Activated CD4-positive, alpha-beta T cell treated with anti-CD3 and anti-CD28 coated beads, Interleukin-2, amount 50 U/mL, for 4 hours (primary cell): ENCODE measurements at regions not wholly inside any gene's neighbourhood (a gene's known extent, or its start where the extent isn't known, plus 50 kb on each side); places are given as distances from the start of the nearest gene placed in this dataset.
"Not testable (repeated sequence)": the region's sequence is repeated elsewhere in the genome, so short reads cannot be mapped to it uniquely, and the experiment has no call there.

Experiments
- DNase-seq, 2 experiments: peaks; one replicate each; pipeline ENCODE4 v3.0.0-alpha.2; 2020

DNA sequence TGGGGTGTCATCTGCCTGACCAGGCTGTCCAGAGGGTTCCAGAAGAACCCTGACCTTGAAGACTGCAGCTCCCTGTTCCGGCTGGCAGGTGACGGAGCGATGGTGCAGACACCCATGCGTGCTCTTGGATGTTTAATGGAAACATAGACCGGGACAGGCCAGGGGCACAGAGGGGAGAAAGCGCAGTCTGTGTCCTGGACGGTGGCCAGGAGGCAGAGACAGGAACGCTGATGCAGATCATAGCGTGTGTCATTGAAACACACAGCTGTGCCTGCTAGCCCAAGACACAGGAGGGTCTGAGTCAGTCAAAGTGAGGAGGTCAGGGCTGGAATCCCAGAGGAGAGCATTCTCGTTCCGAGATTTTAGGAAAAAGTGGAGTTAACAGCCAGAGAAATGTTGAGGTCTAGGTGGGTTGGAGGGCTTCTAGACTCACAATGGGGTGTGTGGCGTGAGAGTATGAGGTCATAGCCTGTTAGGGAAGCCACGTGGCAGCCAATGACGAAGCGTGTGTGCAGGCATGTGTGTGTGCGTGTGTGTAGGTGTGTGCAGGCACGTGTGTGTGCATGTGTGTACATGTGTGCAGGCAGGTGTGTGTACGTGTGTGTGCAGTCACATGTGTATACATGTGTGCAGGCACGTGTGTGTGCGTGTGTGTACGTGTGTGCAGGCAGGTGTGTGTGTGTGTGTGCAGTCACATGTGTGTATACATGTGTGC is 167.0 kb downstream of the ERMARD start:
- DNase-seq: no peak

DNA sequence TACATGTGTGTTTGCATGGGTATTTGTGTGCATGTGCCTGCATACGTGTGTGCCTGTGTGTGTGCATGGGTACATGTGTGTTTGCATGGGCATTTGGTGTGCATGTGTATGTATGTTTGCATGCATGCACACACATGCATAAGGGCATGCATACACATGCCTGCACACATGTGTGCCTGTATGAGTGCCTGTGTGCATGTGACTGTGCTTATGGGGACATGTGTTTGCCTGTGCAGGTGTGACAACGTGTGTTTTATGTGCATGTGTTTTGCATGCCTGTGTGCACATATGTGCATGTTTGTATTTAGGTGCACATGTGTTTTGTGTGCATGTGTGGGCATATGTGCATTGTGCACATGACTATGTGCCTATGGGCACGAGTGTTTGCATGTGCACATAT is 165.7 kb downstream of the ERMARD start:
- DNase-seq: no peak

DNA sequence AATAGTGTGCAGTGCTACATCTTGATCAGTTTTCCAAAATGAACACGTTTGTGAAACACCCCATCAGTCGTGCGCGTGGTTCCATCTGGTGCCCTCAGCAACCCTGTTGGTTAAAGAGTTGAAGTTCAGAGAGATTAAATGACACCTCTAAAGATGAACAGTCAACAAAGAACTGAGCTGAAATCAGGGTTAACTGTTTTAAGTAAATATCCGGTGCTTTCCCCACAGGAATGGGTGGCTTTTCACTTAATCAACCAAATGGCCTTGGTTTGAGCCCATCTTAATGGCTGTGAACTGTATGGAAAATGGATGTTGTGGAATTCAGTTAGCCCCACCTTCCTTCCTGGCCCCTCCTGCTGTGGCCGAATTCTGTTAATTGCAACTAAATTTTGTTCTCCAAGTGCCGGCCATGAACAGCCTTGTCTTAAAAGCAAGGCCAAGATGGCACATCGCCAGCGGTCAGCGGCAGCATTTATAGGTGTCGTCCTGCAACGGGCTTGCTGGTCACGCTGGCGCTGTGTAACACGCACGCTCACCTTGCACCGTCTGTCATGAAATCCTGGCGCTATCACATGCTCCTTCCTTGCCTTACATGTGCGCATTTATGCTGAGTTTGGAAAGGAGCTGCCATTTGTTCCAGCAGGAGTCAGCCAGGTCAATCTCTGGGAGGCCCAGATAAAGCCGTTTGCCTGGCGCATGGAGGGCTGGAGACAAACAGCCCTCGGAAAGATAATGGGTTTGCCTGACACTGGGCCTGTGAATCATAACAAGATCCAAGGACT is 164.5 kb downstream of the ERMARD start:
- DNase-seq: no peak

DNA sequence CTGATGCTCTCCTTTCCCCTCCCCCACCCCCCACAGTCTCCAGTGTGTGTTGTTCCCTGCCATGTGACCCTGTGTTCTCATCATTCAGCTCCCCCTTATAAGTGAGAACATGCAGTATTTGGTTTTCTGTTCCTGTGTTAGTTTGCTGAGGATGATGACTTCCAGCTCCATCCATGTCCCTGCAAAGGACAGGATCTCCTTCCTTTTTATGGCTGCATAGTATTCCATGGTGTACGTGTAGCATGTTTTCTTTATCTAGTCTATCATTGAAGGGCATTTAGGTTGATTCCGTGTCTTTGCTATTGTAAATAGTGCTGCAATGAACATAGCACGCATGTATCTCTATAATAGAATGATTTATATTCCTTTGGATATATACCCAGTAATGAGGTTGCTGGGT is 162.3 kb downstream of the ERMARD start:
- DNase-seq: not testable (repeated sequence)

DNA sequence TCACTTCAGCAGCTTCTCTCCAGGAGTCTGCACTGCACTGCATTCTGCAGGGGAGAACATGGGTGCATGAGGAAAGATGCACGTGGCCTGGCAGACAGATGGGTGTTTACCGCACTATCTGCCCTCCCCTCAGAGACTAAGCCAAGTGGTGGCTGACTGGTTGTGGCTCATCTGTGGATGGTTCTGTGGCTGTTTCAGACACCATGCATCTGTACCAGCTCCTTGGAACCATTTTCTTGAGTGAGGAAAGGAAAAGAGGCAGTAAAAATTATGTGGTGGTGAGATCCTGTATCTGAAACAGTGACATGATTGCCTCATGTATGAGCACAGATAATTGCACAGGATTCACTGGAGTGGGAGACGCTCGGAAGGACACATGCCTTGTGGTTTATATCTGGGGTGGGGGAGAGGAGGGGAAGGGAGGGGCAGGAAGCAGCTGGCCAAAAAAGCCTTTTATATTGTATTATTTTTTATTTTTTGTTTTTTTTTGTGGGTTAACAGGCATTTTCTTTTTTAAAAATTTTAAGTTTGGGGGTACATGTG is 161.7 kb downstream of the ERMARD start:
- no peak for DNase-seq

DNA sequence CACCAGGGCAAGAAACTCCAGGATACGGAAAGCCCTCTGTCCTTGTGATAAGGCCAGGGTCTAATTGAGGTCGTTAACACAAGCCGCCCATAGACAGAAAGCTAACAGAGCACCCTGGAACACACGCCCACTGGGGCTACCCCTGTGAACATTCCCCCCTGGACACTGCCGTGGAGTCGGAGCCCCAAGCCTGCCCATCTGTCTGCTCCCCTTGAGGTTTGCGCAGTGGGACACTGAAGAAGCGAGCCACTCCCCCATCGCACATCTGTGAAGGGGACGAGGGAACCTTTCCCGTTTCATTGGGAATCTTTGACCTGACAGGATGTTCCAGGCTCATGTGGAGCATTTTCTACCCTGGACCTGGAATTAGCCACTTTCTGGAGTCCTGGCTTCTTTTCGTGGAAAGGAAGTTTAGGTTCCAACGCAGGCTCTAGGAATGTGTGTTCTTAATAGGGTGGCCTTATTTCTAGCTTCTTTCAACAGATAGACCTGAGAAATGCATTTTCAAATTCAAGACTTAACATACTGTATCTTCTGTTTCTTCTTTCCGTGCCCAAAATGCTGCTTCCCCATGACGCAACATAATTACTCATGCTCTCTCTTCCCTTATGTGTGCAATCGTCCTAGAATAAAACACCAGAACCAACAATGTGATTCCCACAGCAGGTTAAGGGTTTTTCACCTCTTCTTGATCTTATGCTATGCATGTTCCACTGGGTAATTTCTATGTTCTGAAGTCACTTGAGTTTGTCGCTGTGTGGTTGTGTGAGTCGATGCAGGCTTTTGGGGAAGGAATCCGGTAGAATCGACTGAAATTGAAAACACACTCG is 161.1 kb downstream of the ERMARD start:
- no peak for DNase-seq

DNA sequence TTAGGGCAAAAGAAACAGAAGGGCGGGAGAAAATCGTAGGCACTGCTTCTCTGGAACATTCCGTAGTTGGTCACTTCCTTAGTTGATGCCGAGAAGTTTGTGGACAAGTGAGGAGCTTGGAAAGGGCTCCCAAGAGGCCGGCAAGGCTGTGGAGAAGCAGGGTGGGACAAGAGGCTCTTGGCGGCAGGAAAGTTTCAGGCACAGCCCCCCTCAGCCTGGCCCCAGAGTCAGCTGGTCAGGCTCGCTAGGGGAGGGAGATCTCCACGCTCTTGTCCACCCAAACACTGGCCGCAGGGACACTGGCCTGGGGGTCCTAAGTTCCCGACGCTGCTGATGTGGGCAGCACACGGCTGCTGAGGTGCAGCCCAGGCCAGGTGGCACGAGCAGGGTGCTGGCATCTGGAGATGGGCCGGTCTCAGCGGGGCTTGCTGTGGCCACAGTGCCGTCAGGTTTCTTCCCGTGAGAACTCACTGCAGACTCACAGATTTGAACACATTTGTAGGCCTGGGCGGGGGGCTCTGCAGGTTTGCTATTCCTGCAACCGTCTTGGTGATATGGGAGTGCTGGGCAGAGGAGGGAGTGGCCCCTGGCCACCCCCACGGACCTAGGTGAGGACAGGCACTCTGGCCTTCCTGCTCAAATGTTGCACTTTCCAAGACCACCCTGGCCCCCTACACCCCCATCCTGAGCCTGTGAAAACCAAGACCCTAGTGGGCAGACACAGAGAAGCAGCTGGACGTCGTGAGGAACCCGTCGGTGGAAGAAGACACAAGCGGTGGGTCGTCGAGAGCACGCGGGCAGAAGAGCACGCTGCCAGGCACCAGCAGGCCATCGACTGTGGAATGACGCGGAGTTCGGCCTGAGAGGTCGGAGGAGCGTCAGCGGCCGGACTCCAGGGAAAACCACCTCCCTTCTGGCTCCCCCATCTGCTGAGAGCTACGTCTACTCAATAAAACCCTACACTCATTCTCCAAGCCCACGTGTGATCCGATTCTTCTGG is 160.1 kb downstream of the ERMARD start:
- DNase-seq: no peak

DNA sequence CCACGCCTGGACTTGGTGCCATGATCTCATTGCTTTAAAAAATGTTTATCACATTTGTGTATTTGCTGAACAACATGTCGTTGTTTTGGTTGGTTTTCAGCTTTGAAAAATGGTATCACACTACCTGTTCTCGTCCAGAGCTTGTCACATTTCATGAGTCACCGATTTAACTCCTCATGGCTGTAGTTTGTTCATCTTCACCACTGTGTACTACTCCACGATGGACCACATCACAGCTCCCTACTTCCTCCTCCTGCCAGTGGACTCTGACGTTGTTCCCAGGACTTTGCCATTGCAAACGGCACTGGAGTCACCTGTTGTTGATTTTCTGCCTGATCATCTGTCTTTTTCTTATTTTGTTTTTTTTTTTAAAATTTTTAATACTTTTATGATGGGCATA is 157.7 kb downstream of the ERMARD start:
- DNase-seq: no peak

DNA sequence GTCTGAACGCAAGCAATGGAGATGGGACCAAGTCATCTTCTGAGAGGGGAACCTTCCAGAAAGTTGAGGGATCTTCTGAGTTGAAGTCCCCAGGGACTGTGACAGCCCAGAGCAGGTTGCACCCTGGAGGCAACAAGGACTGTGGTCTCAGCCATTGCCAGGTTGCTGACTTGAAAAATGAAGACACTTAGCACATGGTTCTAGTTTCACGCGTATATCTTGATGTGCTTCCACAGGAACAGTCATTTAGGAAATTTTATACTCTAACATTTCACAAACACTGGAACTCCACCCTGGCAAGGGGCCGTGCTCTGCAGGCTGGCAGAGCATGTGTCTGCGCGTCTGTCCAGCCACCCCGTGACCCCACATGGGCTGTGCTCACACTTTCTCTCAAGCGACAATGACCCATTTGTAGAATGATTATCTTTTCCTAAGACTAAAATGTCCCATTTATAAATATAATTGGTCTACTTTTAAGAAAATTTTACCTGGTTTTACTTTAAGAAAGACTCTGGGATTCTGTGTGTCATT is 157.0 kb downstream of the ERMARD start:
- DNase-seq: no peak

DNA sequence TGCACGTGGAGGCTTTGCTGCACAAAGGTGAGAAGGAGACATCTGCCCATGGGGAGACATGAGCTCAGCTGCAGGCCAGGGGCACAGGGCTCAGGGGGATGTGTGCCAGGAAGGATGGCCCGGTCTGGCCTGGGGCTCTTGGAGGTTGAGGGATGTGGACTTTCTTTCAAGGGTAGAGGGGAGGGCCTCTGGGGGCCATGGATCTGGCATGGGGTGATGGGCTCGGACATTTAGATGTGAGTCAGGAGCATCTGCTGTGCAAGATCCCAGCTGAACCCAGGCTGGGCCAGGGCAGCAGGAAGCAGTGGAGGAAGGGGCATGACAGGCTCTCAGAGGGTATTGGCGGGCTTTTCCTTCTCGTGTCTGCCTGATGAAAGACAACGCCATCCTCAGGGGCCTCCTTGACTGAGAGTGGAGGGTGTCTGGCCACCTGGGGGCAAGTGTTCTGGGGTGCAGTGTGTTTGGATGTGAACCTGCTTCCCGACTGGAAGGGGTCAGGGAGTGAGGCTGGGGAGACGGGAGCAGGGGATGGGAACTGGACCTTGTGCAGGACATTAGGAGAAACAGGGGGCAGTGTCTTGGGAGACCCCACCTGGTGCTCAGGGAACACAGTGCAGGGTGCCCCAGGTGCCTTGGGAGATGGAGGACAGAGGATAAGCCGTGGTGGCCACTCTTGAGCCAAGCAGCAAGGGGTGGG is 156.1 kb downstream of the ERMARD start:
- DNase-seq: no peak

DNA sequence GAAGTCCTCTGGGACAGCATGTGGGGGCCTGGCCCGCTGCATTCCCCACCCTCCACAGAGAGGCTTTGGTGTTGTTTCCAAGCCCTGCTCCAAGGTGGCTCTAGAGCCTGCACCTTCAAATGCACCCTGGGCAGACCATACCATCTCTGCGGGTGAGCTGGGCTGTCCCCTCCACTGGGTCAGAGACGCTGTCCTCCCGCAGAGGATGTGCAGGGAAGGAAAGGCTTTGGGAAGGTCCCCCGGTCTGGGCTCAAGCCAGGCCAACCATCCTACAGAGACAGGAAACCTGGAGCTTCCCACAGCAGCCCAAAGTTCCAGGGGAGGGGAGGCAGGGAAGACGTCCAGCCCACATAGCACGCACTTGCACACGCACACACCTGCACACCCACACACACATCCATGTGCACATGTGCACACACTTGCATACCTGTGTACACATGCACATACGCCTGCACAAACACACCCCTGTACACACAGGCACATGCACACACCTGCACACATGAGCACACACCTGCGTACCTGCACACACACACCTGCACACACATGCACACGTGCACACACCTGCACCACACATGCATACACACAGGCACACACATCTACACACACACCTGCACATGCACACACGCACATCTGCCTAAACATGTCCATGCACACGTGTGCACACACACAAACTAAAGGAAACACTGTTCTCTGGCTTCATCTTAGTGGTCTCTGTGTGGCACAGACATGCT is 155.4 kb downstream of the ERMARD start:
- no peak for DNase-seq

DNA sequence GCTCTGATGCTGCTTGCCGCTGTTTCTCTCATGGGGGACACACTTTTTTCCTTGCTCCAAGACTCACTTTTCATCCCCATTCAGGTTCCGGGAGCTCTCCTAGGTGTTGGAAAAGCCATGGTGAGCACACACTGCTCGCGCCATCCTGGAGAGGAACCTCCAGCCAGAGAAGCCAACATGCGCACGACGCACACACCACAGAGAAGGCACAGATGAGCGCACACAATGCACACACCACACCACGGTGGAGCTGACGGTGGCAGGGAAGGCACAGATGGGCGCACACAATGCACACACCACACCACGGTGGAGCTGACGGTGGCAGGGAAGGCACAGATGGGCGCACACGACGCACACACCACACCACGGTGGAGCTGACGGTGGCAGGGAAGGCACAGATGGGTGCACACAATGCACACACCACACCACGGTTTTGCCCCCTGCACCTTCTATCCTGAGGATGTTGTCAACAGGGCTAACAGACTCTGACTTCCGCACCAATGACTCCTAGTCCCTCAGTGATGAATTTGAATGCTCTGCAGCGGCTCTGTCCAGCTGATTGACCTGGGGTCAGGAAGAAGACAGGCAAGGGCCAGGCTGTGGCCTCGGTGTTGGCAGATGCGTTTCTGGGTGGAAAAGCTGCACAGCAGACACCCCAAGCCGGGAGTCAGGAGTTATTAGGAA is 154.7 kb downstream of the ERMARD start:
- no peak for DNase-seq

DNA sequence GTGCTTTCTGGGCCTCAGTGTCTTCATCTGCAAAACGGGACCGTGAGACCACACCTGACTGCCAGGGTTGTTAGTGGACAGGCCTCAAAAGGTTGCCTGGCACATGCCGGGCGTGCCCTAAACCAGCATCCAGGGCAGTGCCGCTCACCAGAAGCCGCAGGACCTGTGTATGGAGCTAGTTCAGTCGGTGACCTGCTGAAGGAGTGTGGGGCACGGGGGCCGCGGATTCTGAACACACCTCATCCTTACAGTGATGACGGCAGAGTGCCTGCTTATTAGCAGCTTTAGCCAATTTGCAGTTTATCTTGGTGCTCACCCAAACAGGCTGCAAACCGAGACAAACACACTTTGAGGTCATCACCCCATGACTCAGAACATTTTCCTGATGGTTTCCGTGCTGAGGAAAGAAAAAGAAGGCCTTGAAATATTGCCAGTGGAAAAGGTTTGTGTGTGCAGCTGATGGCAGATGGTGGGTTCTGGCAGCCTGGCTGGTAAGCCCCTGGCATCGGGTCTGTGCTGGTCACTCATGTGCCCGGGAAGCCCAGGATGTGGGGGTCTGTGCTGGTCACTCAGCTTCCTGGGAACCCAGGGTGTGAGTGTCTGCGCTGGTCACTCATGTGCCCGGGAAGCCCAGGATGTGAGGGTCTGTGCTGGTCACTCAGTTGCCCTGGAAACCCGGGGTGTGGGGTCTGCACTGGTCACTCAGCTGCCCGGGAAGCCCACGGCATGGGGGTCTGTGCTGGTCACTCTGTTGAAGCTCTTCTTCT is 153.8 kb downstream of the ERMARD start:
- DNase-seq: no peak

DNA sequence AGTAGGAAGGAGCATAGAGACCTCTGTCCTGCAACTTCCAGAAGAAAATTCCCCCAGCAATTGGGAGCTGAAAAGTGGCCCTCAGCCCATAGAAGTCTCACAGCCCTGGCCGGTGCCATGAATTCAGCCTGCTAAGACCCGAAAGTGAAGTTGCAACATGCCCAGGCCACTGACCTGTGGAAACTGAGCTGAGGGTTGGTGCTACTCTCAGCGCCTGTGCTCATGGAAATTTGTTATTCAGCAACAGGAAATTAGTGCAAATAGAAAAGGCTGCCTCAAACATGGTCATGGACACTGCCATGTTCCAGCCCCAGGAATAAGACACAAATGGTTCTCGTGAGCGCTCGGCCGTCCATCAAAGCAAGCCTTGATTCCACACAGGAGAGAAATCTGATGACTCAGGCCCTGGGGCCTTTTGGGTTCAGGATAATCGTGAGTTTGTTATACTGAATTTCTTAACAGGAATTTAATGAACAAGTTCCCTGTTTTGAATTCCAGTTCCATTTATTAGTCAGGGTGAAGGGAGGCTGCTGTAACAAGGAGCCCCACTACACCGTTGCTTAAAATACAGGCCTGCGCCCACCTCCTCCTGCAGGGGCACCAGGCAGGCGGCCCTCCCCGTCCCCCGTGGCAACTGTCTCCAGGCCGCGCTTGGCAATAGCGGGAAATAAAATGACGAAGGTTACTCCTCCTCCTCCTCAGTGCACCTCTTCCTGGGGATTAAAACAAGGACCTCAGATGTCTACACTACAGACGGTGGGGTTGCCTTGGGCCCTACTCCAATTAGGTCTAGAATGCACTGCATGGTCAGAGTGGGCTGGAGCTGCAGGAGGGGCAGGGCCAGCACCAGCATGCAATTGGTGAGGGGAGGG is 152.9 kb downstream of the ERMARD start:
- no peak for DNase-seq

DNA sequence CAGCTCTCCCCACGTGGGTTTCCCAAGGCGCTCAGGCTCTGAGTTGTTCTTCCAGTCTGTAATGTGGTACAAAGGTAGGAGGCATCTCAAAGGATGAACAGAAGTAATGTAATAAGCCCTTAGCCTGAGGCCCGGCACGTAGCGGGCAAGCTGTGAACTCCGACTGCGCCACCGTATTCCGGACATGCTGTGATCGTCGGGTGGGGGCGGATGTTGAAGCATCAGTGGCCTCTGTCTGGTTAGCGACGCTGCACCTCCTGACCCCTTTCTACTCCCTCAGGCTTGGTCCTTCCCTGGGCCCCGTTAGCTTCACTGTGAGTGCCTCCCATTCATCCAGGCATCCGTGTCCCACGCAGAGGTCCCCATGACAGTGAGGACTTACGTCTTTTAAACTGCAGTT is 151.7 kb downstream of the ERMARD start:
- DNase-seq: no peak

DNA sequence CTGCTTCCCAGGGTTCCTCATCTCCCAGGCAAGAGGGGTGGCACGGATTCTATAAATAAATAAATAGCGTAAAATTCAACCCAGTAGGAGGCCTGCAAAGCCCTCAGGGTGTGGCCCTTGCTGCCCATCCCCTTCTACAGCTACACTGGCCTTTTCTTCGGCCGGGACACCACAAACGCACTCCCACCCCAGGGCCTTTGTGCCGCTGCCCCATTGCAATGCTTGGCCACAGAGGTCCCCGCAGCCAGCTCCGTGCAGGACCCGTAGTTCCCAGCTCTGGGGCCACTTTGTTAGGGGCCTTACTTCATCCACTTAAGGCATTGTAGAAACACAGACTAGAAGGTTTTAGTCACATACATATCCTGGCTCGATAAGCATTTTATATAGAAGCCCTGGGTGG is 151.2 kb downstream of the ERMARD start:
- no peak for DNase-seq

DNA sequence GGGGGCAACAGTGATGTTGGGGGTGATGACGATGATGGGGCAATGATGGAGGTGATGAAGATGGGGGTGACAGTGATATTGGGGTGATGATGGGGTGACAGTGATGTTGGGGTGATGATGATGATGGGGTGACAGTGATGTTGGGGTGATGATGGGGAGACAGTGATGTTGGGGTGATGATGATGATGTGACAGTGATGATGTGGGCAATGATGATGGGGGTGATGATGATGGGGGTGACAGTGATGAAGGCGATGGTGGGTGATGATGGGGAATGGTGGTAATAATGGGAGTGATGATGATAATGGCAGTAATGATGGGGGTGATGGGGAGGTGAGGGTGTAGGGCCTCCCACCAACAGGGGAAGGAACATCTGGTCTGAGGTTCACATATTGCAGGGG is 150.6 kb downstream of the ERMARD start:
- no peak for DNase-seq
